ENCODE measurements at regions not wholly inside any gene's neighbourhood (a gene's known extent, or its start where the extent isn't known, plus 50 kb on each side); places are given as distances from the start of the nearest gene placed in this dataset.

- in situ Hi-C loops (cut with MboI; ENCODE audit: low pct_unique_long_range_greater_than_20kb, low sequenced_read_pairs, unreplicated experiment) = no loop called here
- TF ChIP-seq CTCF (IDR thresholded peaks at IDR 0.05; ENCODE audit: extremely low read depth, insufficient read depth, missing control alignments) = no peak
- no peak for DNase-seq (ENCODE audit: low spot score)
These were observed 213.2 kb upstream of the JUN start for GRCh38 chr1:58997060-58997411.

GRCh38 chr1:58997637-58998036 lies 213.8 kb upstream of the JUN start:
- DNase-seq (ENCODE audit: low spot score) = no peak
- in situ Hi-C loops (cut with MboI; ENCODE audit: low pct_unique_long_range_greater_than_20kb, low sequenced_read_pairs, unreplicated experiment) = no loop called here
- no peak for TF ChIP-seq CTCF (IDR thresholded peaks at IDR 0.05; ENCODE audit: extremely low read depth, insufficient read depth, missing control alignments)

GRCh38 chr1:58999676-59000075 lies 215.8 kb upstream of the JUN start:
- in situ Hi-C loops (cut with MboI; ENCODE audit: low pct_unique_long_range_greater_than_20kb, low sequenced_read_pairs, unreplicated experiment) = loop anchor here (25.0 kb wide), 1 partner anchor 187 kb away; no protein-coding TSS in a partner anchor
- DNase-seq (ENCODE audit: low spot score) = no peak
- TF ChIP-seq CTCF (IDR thresholded peaks at IDR 0.05; ENCODE audit: extremely low read depth, insufficient read depth, missing control alignments) = no peak

GRCh38 chr1:59004755-59005154 lies 220.9 kb upstream of the JUN start:
- no peak for TF ChIP-seq CTCF (IDR thresholded peaks at IDR 0.05; ENCODE audit: extremely low read depth, insufficient read depth, missing control alignments)
- in situ Hi-C loops (cut with MboI; ENCODE audit: low pct_unique_long_range_greater_than_20kb, low sequenced_read_pairs, unreplicated experiment) = loop anchor here (25.0 kb wide), 1 partner anchor 192 kb away; no protein-coding TSS in a partner anchor
- no peak for DNase-seq (ENCODE audit: low spot score)

GRCh38 chr1:59005491-59006288 lies 221.8 kb upstream of the JUN start:
- in situ Hi-C loops (cut with MboI; ENCODE audit: low pct_unique_long_range_greater_than_20kb, low sequenced_read_pairs, unreplicated experiment) = loop anchor here (25.0 kb wide), 1 partner anchor 193 kb away; no protein-coding TSS in a partner anchor
- DNase-seq (ENCODE audit: low spot score) = no peak
- TF ChIP-seq CTCF (IDR thresholded peaks at IDR 0.05; ENCODE audit: extremely low read depth, insufficient read depth, missing control alignments) = no peak

GRCh38 chr1:59006289-59006658 lies 222.4 kb upstream of the JUN start:
- no peak for DNase-seq (ENCODE audit: low spot score)
- in situ Hi-C loops (cut with MboI; ENCODE audit: low pct_unique_long_range_greater_than_20kb, low sequenced_read_pairs, unreplicated experiment) = loop anchor here (25.0 kb wide), 1 partner anchor 194 kb away; no protein-coding TSS in a partner anchor

More at GRCh38 chr1:59006289-59006658, 222.4 kb upstream of the JUN start:
- TF ChIP-seq CTCF (IDR thresholded peaks at IDR 0.05; ENCODE audit: extremely low read depth, insufficient read depth, missing control alignments) = no peak
